Ectodermal cell (in vitro differentiated cells): ENCODE measurements at regions not wholly inside any gene's neighbourhood (a gene's known extent, or its start where the extent isn't known, plus 50 kb on each side); places are given as distances from the start of the nearest gene placed in this dataset.
"Not testable (repeated sequence)": the region's sequence is repeated elsewhere in the genome, so short reads cannot be mapped to it uniquely, and the experiment has no call there.

Experiments
- H3K27ac ChIP-seq: 2 replicates; pipeline ENCODE4 v1.7.0; 2013; ENCODE audit warnings: mild to moderate bottlenecking, low read depth, low read length; ENCODE audit not compliant: insufficient read depth, poor library complexity, severe bottlenecking
- H3K27me3 ChIP-seq: 2 replicates; pipeline ENCODE4 v1.7.0; 2013; ENCODE audit warnings: mild to moderate bottlenecking, low read length; ENCODE audit not compliant: insufficient read depth, control insufficient read depth, poor library complexity, severe bottlenecking
- H3K36me3 ChIP-seq: one replicate; pipeline ENCODE4 v1.7.0; 2013; ENCODE audit warnings: low read length; ENCODE audit not compliant: control insufficient read depth, insufficient read depth
- H3K4me1 ChIP-seq: one replicate; pipeline ENCODE4 v1.7.0; 2013; ENCODE audit warnings: low read length; ENCODE audit not compliant: control insufficient read depth, insufficient read depth
- H3K4me3 ChIP-seq: 2 replicates; pipeline ENCODE4 v1.7.0; 2013; ENCODE audit warnings: low read depth, low read length, control low read depth; ENCODE audit not compliant: insufficient read depth
- H3K9me3 ChIP-seq: 2 replicates; pipeline ENCODE4 v1.7.0; 2013; ENCODE audit warnings: mild to moderate bottlenecking, low read length, moderate library complexity; ENCODE audit not compliant: control insufficient read depth
- WGBS, 2 experiments: methylation state at CpG; one replicate each; pipeline ENCODE4 v1.1.7; 2013; ENCODE audit warnings: missing lambda C conversion rate in 2 of 2; 5-methylcytosine and 5-hydroxymethylcytosine counted together

DNA sequence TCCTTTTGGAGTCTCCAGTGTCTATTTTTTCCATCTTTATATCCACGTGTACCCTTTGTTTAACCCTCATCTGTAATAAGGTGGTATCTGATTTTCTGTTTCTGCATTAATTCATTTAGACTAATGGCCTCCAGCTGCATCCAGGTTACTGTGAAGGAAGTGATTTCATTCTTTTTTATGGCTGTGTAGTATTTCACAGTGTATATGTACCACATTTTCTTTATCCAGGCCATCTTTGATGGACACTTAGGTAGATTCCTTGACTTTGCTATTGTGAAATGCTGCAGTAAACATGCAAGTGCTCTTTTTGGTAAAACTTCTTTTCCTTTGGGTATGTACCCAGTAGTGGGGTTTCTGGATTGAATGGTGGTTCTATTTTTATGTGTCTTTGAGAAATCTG, 128.0 kb upstream of the MTPN start:
- Histone ChIP-seq H3K4me3 (no peak overlapping the region), H3K4me1 (no peaks in the 10 kb centered on the region), H3K27me3 (no peaks in the 10 kb centered on the region), H3K9me3 (no peaks in the 10 kb centered on the region), H3K27ac (no peak overlapping the region), H3K36me3 (no peaks in the 10 kb centered on the region)
- 89% methylated on average over 1 of the region's 1 CpG; no CpG with 5 or more reads in 1 of the 2 experiments for WGBS, 2 experiments

DNA sequence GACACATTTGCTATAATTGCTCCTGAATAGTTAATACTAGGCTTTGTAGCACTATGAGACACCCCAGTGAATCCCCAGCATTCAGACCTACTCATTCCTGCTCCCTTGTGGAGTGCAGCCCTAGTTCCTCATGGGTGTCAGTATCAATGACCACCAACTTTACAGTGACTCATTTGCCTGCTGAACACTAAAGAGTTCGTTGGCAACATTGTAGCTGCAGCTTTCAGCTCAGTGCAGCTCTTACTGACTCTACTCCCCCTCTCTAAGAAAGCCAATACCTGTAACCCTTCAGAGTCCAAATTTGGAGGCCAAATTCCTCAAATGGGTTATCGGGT, 127.1 kb upstream of the MTPN start:
- no peaks in the 10 kb centered on the region for H3K9me3 ChIP-seq
- no peaks in the 10 kb centered on the region for H3K27me3 ChIP-seq
- no peak overlapping the region for H3K4me3 ChIP-seq
- H3K4me1 ChIP-seq: no peaks in the 10 kb centered on the region
- H3K36me3 ChIP-seq: no peaks in the 10 kb centered on the region
- 79 to 87% methylated on average over 2 of the region's 2 CpGs for WGBS, 2 experiments
- H3K27ac ChIP-seq: no peak overlapping the region

DNA sequence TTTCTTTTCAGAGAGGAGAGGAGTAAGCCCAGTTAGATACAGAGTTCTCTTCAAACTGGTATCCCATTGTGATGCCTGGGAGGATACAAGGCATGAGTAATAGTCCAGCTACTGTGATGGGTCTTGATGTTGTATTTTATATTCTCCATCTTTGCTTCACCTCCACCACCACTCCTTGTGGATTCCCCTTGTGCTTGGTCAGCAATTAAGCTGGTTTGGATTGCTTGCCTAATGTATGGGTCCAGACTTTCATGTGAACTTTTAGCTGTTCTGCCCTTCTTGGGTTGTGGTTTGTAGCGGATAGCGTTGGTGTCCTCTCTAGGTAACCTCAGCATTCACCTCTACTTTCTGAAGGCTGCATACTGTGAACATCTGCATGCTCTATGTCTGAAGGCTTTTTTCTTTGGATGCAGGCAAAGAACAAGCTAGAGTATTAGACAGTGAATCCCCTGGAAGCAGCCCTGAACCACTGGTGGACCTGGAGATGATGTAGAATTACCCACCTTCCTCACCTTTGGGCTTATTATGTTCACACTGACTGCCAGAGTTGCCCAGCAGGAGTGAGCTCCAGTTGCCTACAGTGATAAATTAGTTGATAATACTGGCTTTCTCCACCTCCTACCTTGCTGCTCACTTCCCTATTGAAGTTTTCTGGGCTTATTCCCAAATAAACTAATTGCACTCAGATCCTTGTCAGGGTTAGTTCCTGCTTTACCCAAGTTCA, 126.5 kb upstream of the MTPN start:
- 73 to 80% methylated on average over 2 of the region's 2 CpGs for WGBS, 2 experiments
- Histone ChIP-seq H3K4me1 (no peaks in the 10 kb centered on the region), H3K27ac (no peak overlapping the region), H3K27me3 (no peaks in the 10 kb centered on the region), H3K9me3 (no peaks in the 10 kb centered on the region), H3K4me3 (no peak overlapping the region), H3K36me3 (no peaks in the 10 kb centered on the region)

DNA sequence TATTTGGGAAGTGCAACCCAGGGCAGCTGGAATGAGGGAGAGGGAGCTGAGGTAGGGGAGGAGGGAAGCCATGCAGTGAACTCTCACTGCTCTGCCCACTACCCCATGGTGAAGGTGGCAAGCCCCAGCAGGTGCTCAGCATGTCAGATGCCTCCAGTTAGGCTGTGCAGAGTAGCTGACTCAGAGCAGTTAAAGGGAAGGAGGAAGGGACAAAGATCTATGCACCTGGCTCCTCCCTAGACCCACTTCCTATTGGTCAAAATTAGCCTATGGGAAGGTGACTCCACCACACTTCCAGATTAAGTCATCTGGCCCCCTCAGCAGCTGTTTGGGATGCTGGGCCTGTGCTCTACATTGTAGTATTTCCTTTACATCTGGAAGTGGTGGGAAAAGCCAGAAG, 125.7 kb upstream of the MTPN start:
- no peaks in the 10 kb centered on the region for H3K9me3 ChIP-seq
- H3K27ac ChIP-seq: no peak overlapping the region
- H3K36me3 ChIP-seq: no peaks in the 10 kb centered on the region
- no peaks in the 10 kb centered on the region for H3K27me3 ChIP-seq
- H3K4me3 ChIP-seq: no peak overlapping the region
- H3K4me1 ChIP-seq: no peaks in the 10 kb centered on the region

- not testable (repeated sequence) for H3K27ac ChIP-seq, H3K9me3 ChIP-seq, H3K27me3 ChIP-seq, H3K4me1 ChIP-seq, H3K36me3 ChIP-seq, H3K4me3 ChIP-seq
- WGBS, 2 experiments: 84 to 85% methylated on average over 5 of the region's 5 CpGs
Measured at GRCh38 chr7:136092714-136093113, 115.6 kb upstream of the MTPN start.

- Histone ChIP-seq H3K9me3 (no peaks in the 10 kb centered on the region), H3K4me1 (no peaks in the 10 kb centered on the region), H3K4me3 (no peak overlapping the region), H3K36me3 (no peaks in the 10 kb centered on the region), H3K27ac (no peak overlapping the region), H3K27me3 (no peaks in the 10 kb centered on the region)
- WGBS, 2 experiments: 100% methylated on average over 1 of the region's 1 CpG
Measured at GRCh38 chr7:136087881-136088280, 110.7 kb upstream of the MTPN start.

DNA sequence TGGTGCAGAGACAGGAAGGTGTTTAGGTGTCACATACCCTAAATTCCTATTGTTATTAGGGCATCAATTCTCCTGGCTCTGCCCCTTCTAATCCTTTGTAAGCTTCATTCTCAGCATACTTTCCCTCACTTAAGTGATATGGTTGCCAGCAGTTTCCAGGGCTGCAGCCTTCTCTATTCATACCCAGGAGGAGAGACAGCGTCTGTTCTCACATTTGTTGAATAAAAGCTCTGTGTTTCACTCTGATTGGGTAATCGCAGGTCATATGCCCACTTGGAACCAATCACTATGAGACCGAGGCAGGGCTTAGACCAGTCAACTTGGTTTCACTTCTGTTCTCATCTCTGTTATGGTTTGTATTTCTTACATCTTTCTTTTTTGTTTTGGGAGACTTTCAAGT, 109.6 kb upstream of the MTPN start:
- Histone ChIP-seq H3K4me1 (no peaks in the 10 kb centered on the region), H3K9me3 (no peaks in the 10 kb centered on the region), H3K4me3 (no peak overlapping the region), H3K27ac (no peak overlapping the region), H3K36me3 (no peaks in the 10 kb centered on the region), H3K27me3 (no peaks in the 10 kb centered on the region)
- WGBS, 2 experiments: 62 to 68% methylated on average over 3 of the region's 3 CpGs

- Histone ChIP-seq H3K4me3 (no peak overlapping the region), H3K4me1 (no peaks in the 10 kb centered on the region), H3K9me3 (no peaks in the 10 kb centered on the region), H3K27me3 (no peaks in the 10 kb centered on the region), H3K36me3 (no peaks in the 10 kb centered on the region), H3K27ac (no peak overlapping the region)
- no CpG with 5 or more reads among the region's 2 CpGs for WGBS, 2 experiments
Measured at GRCh38 chr7:136079934-136080333, 102.8 kb upstream of the MTPN start.

DNA sequence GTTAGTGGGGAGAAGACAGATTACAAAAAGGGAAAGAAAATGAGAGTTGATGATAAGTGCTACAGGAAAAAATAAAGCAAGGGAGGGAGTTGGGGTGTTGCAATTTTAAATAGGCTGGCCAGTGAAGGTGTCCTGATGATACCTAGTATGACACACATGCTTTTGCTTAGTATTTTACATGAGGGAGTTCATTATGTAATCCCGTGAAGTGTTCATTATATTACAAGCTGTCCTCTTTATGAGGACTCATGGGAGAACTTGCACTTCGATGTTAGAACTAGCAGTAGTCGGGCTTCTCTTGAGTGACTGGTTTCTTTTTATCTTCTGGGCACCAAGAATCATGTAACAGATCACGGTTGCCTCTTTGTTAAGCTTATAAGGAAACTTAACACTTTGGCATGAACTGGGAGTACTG, 102.3 kb upstream of the MTPN start:
- H3K9me3 ChIP-seq: no peaks in the 10 kb centered on the region
- H3K27ac ChIP-seq: no peak overlapping the region
- H3K4me3 ChIP-seq: no peak overlapping the region
- WGBS, 2 experiments: 89 to 91% methylated on average over 4 of the region's 4 CpGs
- no peaks in the 10 kb centered on the region for H3K27me3 ChIP-seq
- H3K4me1 ChIP-seq: no peaks in the 10 kb centered on the region
- no peaks in the 10 kb centered on the region for H3K36me3 ChIP-seq

GRCh38 chr7:136079066-136079465, 101.9 kb upstream of the MTPN start:
- Histone ChIP-seq H3K4me3 (no peak overlapping the region), H3K36me3 (no peaks in the 10 kb centered on the region), H3K27me3 (no peaks in the 10 kb centered on the region), H3K4me1 (no peaks in the 10 kb centered on the region), H3K27ac (no peak overlapping the region), H3K9me3 (no peaks in the 10 kb centered on the region)
- 100% methylated on average over 1 of the region's 1 CpG; no CpG with 5 or more reads in 1 of the 2 experiments for WGBS, 2 experiments

DNA sequence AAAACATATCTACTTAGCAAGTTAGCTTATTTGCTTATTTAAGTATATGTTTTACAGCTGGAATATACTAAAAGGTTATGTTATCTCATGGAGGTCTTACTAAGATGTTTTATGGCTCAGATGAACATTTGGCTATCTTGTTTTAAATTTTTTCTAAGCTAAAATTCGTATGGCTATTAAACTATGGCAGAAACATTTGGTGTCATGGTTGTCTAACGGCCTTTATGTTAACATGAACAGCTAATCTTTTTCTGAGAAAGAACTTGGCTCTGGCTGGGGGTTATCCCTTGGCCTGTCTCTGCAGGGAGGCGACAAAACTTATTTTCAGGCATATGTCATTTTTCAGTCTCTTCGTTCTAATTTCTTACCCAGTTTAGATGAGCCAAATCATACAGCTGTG, 101.5 kb upstream of the MTPN start:
- Histone ChIP-seq H3K36me3 (no peaks in the 10 kb centered on the region), H3K27me3 (no peaks in the 10 kb centered on the region), H3K4me3 (no peak overlapping the region), H3K9me3 (no peaks in the 10 kb centered on the region), H3K27ac (no peak overlapping the region), H3K4me1 (no peaks in the 10 kb centered on the region)
- WGBS, 2 experiments: 90 to 94% methylated on average over 4 of the region's 4 CpGs
